Suprapubic skin (tissue), 4 donors: ENCODE measurements at regions not wholly inside any gene's neighbourhood (a gene's known extent, or its start where the extent isn't known, plus 50 kb on each side); places are given as distances from the start of the nearest gene placed in this dataset.

Experiments used
- CTCF ChIP-seq, 2 donors: fragments of 200-600 bp in 1 of 2; fragments of 450-650 bp in 1 of 2; sonication (generic) in 1 of 2; IDR thresholded peaks; one replicate each; pipeline ENCODE4 v1.5.1; 2016 to 2019; ENCODE audit warnings: antibody characterized with exemption in 2 of 2, mild to moderate bottlenecking in 1 of 2, moderate library complexity in 1 of 2
- POLR2A ChIP-seq, 2 donors: fragments of 450-650 bp; IDR thresholded peaks; one replicate each; pipeline ENCODE4 v1.6.1; 2017; ENCODE audit warnings: antibody characterized with exemption in 2 of 2, mild to moderate bottlenecking in 2 of 2, moderate library complexity in 2 of 2
- POLR2AphosphoS5 ChIP-seq, 3 donors: sonication (generic); formaldehyde crosslinking; IDR thresholded peaks; one replicate each; pipeline ENCODE4 v1.6.1; 2017; ENCODE audit warnings: antibody characterized with exemption in 3 of 3

- TF ChIP-seq POLR2AphosphoS5 (IDR thresholded peaks at IDR 0.05) = no peak
- TF ChIP-seq CTCF (IDR thresholded peaks at IDR 0.05) = no peak
- no peak for TF ChIP-seq POLR2A (IDR thresholded peaks at IDR 0.05)
These were observed 142.3 kb upstream of the STT3B start for GRCh38 chr3:31390466-31390865.
